H9 (cell line): ENCODE measurements at regions not wholly inside any gene's neighbourhood (a gene's known extent, or its start where the extent isn't known, plus 50 kb on each side); places are given as distances from the start of the nearest gene placed in this dataset.
A peak's percentile ranks its signal among the peaks of the same experiment; 100 is the strongest.

Experiments
- DNase-seq: peaks from one replicate; pipeline ENCODE4 v3.0.0-alpha.2; 2017
- H2AFZ ChIP-seq: one replicate; pipeline ENCODE4 v1.6.1; 2013; ENCODE audit warnings: mild to moderate bottlenecking, low read length, control low read depth, moderate library complexity
- H2AK5ac ChIP-seq: 2 replicates; pipeline ENCODE4 v1.6.1; 2013; ENCODE audit warnings: low read length, control low read depth, mixed read lengths; ENCODE audit not compliant: insufficient read length
- H2BK120ac ChIP-seq: one replicate; pipeline ENCODE4 v1.6.1; 2013; ENCODE audit warnings: low read depth, mild to moderate bottlenecking, low read length, control low read depth, inconsistent platforms; ENCODE audit not compliant: poor library complexity, severe bottlenecking
- H2BK12ac ChIP-seq: 2 replicates; pipeline ENCODE4 v1.6.1; 2013; ENCODE audit warnings: low read length, control low read depth, mixed read lengths, low read depth; ENCODE audit not compliant: insufficient read length
- H2BK15ac ChIP-seq: 2 replicates; pipeline ENCODE4 v1.6.1; 2013; ENCODE audit warnings: low read depth, low read length, control low read depth
- H2BK20ac ChIP-seq: one replicate; pipeline ENCODE4 v1.6.1; 2013; ENCODE audit warnings: low read depth, mild to moderate bottlenecking, low read length, control low read depth, inconsistent platforms; ENCODE audit not compliant: poor library complexity, severe bottlenecking
- H2BK5ac ChIP-seq: 2 replicates; pipeline ENCODE4 v1.6.1; 2013; ENCODE audit warnings: low read length, control low read depth, mixed read lengths; ENCODE audit not compliant: insufficient read length
- H3K14ac ChIP-seq: 2 replicates; pipeline ENCODE4 v1.6.1; 2013; ENCODE audit warnings: low read length, control low read depth; ENCODE audit not compliant: insufficient read depth
- H3K18ac ChIP-seq: 2 replicates; pipeline ENCODE4 v1.6.1; 2013; ENCODE audit warnings: low read depth, mild to moderate bottlenecking, mixed read lengths, low read length, control low read depth; ENCODE audit not compliant: insufficient read length
- H3K23ac ChIP-seq: 2 replicates; pipeline ENCODE4 v1.6.1; 2013; ENCODE audit warnings: low read length, control low read depth, mixed read lengths, low read depth; ENCODE audit not compliant: insufficient read length
- H3K23me2 ChIP-seq: 2 replicates; pipeline ENCODE4 v1.6.1; 2013; ENCODE audit warnings: low read depth, mild to moderate bottlenecking, mixed read lengths, low read length, control low read depth; ENCODE audit not compliant: insufficient read length, poor library complexity, severe bottlenecking
- H3K27ac ChIP-seq: 2 replicates; pipeline ENCODE4 v1.5.1; 2013; ENCODE audit warnings: low read length, control low read depth, mixed read lengths, low read depth; ENCODE audit not compliant: insufficient read length
- H3K27me3 ChIP-seq: 2 replicates; pipeline ENCODE4 v1.6.1; 2013; ENCODE audit warnings: low read length, control low read depth, inconsistent platforms; ENCODE audit not compliant: insufficient read depth
- H3K4ac ChIP-seq: 2 replicates; pipeline ENCODE4 v1.6.1; 2013; ENCODE audit warnings: low read depth, mild to moderate bottlenecking, control low read depth, inconsistent platforms, low read length, moderate library complexity
- H3K4me1 ChIP-seq: 2 replicates; pipeline ENCODE4 v1.6.1; 2013; ENCODE audit warnings: low read length, control low read depth, inconsistent platforms; ENCODE audit not compliant: insufficient read depth
- H3K4me2 ChIP-seq: 2 replicates; pipeline ENCODE4 v1.6.1; 2013; ENCODE audit warnings: low read length, control low read depth, mixed read lengths; ENCODE audit not compliant: insufficient read length, insufficient read depth
- H3K56ac ChIP-seq: 2 replicates; pipeline ENCODE4 v1.6.1; 2013; ENCODE audit warnings: low read depth, mild to moderate bottlenecking, mixed read lengths, low read length, control low read depth; ENCODE audit not compliant: insufficient read length
- H3K79me1 ChIP-seq: 2 replicates; pipeline ENCODE4 v1.6.1; 2013; ENCODE audit warnings: low read depth, mild to moderate bottlenecking, moderate library complexity, low read length, control low read depth, inconsistent platforms; ENCODE audit not compliant: insufficient read depth, poor library complexity, severe bottlenecking
- H3K79me2 ChIP-seq: 2 replicates; pipeline ENCODE4 v1.6.1; 2013; ENCODE audit warnings: low read length, control low read depth, inconsistent platforms; ENCODE audit not compliant: insufficient read depth
- H3K9ac ChIP-seq: 2 replicates; pipeline ENCODE4 v1.6.1; 2013; ENCODE audit warnings: low read length, control low read depth, mixed read lengths; ENCODE audit not compliant: insufficient read length; ENCODE audit errors: extremely low read depth
- H3K9me3 ChIP-seq: one replicate; pipeline ENCODE4 v1.6.1; 2013; ENCODE audit warnings: low read depth, low read length, inconsistent platforms; ENCODE audit not compliant: control insufficient read depth
- H3T11ph ChIP-seq: one replicate; pipeline ENCODE4 v1.6.1; 2013; ENCODE audit warnings: mild to moderate bottlenecking, low read length, control low read depth, inconsistent platforms
- H4K20me1 ChIP-seq: one replicate; pipeline ENCODE4 v1.6.1; 2013; ENCODE audit not compliant: control insufficient read depth, insufficient read length, insufficient read depth
- H4K5ac ChIP-seq: 2 replicates; pipeline ENCODE4 v1.6.1; 2013; ENCODE audit warnings: low read depth, mild to moderate bottlenecking, mixed read lengths, low read length, control low read depth; ENCODE audit not compliant: insufficient read length
- H4K8ac ChIP-seq: replicated peaks from 2 replicates; pipeline ENCODE4 v1.6.1; 2013; ENCODE audit warnings: low read length, control low read depth, mixed read lengths, low read depth; ENCODE audit not compliant: insufficient read length
- H4K91ac ChIP-seq: 2 replicates; pipeline ENCODE4 v1.6.1; 2013; ENCODE audit warnings: low read depth, mild to moderate bottlenecking, moderate library complexity, mixed read lengths, low read length, control low read depth; ENCODE audit not compliant: insufficient read length
- H3K27ac Mint-ChIP-seq, 3 experiments: 2 replicates in 2 of 3; 3 replicates in 1 of 3; pipeline ENCODE4 v1.8.0; 2020 to 2021; ENCODE audit warnings: mixed read lengths in 3 of 3, mild to moderate bottlenecking in 1 of 3, moderate library complexity in 1 of 3
- H3K27me3 Mint-ChIP-seq: 2 replicates; pipeline ENCODE4 v1.8.0; 2021; ENCODE audit warnings: low read depth, mild to moderate bottlenecking, moderate library complexity, mixed read lengths
- H3K36me3 Mint-ChIP-seq, 3 experiments: 2 replicates in 2 of 3; 3 replicates in 1 of 3; pipeline ENCODE4 v1.8.0; 2020 to 2021; ENCODE audit warnings: low read depth in 3 of 3, mixed read lengths in 3 of 3; ENCODE audit not compliant: insufficient read depth in 1 of 3
- H3K4me1 Mint-ChIP-seq, 2 experiments: 2 replicates each; pipeline ENCODE4 v1.8.0; 2020; ENCODE audit warnings: mixed read lengths in 2 of 2
- H3K4me3 Mint-ChIP-seq, 2 experiments: 2 replicates in 1 of 2; 3 replicates in 1 of 2; pipeline ENCODE4 v1.8.0; 2020 to 2021; ENCODE audit warnings: mild to moderate bottlenecking in 2 of 2, mixed read lengths in 2 of 2, moderate library complexity in 1 of 2
- H3K9me3 Mint-ChIP-seq, 2 experiments: 2 replicates in 1 of 2; 3 replicates in 1 of 2; pipeline ENCODE4 v1.8.0; 2020; ENCODE audit warnings: mild to moderate bottlenecking in 2 of 2, mixed read lengths in 2 of 2, moderate library complexity in 1 of 2
- WGBS: extraction: QIAGEN DNeasy Blood & Tissue Kit; methylation state at CpG from one replicate; pipeline ENCODE4 v1.1.7; 2013; ENCODE audit warnings: missing lambda C conversion rate, low lambda C conversion rate, mixed read lengths; ENCODE audit not compliant: insufficient read length; ENCODE audit errors: extremely low coverage; 5-methylcytosine and 5-hydroxymethylcytosine counted together
- TF ChIP-seq, protein P1 (sequence below): fragments of 200-600 bp; sonication (generic); conservative IDR thresholded peaks from 3 replicates; pipeline ENCODE4 v1.8.0; 2021; ENCODE audit warnings: antibody characterized with exemption, mild to moderate bottlenecking

- Mint-ChIP-seq H3K9me3 (no peaks in the 10 kb centered on the region; a peak in 1 of 5 replicates), H3K27me3 (peaks cover 11% of the 10 kb centered on the region), H3K36me3 (no peaks in the 10 kb centered on the region), H3K4me1 (peaks cover 8 to 9% of the 10 kb centered on the region in 2 experiments), H3K4me3 (no peak overlapping the region), H3K27ac (0 out of 7 replicates have a peak overlapping the region, but pooled peaks of 1 of the 3 experiments have one; percentile 16)
- Histone ChIP-seq H2BK12ac (no peak overlapping the region), H3K4ac (no peak overlapping the region), H3K79me1 (no peaks in the 10 kb centered on the region), H2AK5ac (no peak overlapping the region), H3K27me3 (no peaks in the 10 kb centered on the region), H3K79me2 (no peaks in the 10 kb centered on the region), H4K91ac (no peak overlapping the region), H3K14ac (no peak overlapping the region), H3K23ac (no peak overlapping the region), H2BK5ac (no peak overlapping the region), H3K56ac (no peak overlapping the region), H3K4me2 (no peak overlapping the region), H3K27ac (no peak overlapping the region), H3T11ph (no peak overlapping the region), H2AFZ (no peak overlapping the region), H3K18ac (no peak overlapping the region), H2BK120ac (no peak overlapping the region), H3K23me2 (no peaks in the 10 kb centered on the region), H4K8ac (no peak overlapping the region), H3K4me1 (no peaks in the 10 kb centered on the region), H2BK15ac (no peak overlapping the region), H3K9ac (no peak overlapping the region), H4K20me1 (no peaks in the 10 kb centered on the region), H3K9me3 (no peaks in the 10 kb centered on the region), H4K5ac (no peak overlapping the region), H2BK20ac (no peak overlapping the region)
- no peak for DNase-seq
- TF ChIP-seq, protein P1, sequence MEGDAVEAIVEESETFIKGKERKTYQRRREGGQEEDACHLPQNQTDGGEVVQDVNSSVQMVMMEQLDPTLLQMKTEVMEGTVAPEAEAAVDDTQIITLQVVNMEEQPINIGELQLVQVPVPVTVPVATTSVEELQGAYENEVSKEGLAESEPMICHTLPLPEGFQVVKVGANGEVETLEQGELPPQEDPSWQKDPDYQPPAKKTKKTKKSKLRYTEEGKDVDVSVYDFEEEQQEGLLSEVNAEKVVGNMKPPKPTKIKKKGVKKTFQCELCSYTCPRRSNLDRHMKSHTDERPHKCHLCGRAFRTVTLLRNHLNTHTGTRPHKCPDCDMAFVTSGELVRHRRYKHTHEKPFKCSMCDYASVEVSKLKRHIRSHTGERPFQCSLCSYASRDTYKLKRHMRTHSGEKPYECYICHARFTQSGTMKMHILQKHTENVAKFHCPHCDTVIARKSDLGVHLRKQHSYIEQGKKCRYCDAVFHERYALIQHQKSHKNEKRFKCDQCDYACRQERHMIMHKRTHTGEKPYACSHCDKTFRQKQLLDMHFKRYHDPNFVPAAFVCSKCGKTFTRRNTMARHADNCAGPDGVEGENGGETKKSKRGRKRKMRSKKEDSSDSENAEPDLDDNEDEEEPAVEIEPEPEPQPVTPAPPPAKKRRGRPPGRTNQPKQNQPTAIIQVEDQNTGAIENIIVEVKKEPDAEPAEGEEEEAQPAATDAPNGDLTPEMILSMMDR = no peak
- no CpG with 5 or more reads among the region's 20 CpGs for WGBS
Observed at GRCh38 chr15:31235311-31236183, 91.1 kb upstream of the KLF13 start.
